ENCODE measurements at regions not wholly inside any gene's neighbourhood (a gene's known extent, or its start where the extent isn't known, plus 50 kb on each side); places are given as distances from the start of the nearest gene placed in this dataset.

DNA sequence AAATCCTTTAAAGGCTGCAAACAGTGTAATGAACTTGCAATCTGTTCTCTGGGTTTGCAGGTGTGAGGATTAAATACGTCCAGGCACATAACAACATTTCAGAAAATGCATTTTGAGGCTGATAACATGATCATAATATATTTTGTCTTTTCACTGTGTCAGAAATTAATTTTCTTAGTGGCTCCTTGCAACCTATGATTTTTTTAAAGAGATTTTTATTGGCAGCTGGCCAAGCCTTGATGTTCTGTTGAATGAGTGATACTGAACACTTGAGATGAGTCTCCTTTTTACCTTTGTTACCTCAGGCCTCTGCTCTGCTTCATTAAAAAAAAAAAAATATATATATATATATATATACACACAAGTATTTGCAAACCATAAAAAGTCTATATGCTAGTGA lies 68.2 kb upstream of the TENM3 start:
- Histone ChIP-seq H3K9me3 (ENCODE audit: low read length) (no peaks in the 10 kb centered on the region), H4K20me1 (ENCODE audit: insufficient read depth, low read length) (no peaks in the 10 kb centered on the region), H3K27me3 (ENCODE audit: control insufficient read depth in 1 of 2, insufficient read depth in 2 of 2, low read length in 2 of 2) (no peaks in the 10 kb centered on the region), H3K27ac (ENCODE audit: extremely low read length, insufficient read depth, low read length) (no peak overlapping the region), H3K79me2 (ENCODE audit: insufficient read depth, low read length) (no peaks in the 10 kb centered on the region), H3K9ac (ENCODE audit: insufficient read depth, low read depth, low read length) (no peak overlapping the region), H2AFZ (ENCODE audit: low read length) (no peak overlapping the region), H3K4me1 (ENCODE audit: insufficient read depth, low read length) (no peaks in the 10 kb centered on the region), H3K4me2 (ENCODE audit: low read depth, low read length) (no peak overlapping the region), H3K4me3 (replicated peaks in 1 of 3; ENCODE audit: insufficient read depth in 1 of 3, low read depth in 2 of 3, low read length in 3 of 3) (no peak overlapping the region), H3K36me3 (replicated peaks in 1 of 2; ENCODE audit: control insufficient read depth in 1 of 2, insufficient read depth in 2 of 2, low read length in 2 of 2) (no peaks in the 10 kb centered on the region)
- intact Hi-C loops (cut with micrococcal nuclease; ENCODE audit: unreplicated experiment), result no loop called here
- TF ChIP-seq ETV6 (CRISPR knock-in tag; conservative IDR thresholded peaks at IDR 0.05) (no peak), AKAP8 (CRISPR knock-in tag; IDR thresholded peaks at IDR 0.05) (no peak), PCBP2 (optimal IDR thresholded peaks at IDR 0.05; ENCODE audit: low read depth, low read length, poor library complexity, severe bottlenecking) (no peak)
- TF ChIP-seq, protein P1, sequence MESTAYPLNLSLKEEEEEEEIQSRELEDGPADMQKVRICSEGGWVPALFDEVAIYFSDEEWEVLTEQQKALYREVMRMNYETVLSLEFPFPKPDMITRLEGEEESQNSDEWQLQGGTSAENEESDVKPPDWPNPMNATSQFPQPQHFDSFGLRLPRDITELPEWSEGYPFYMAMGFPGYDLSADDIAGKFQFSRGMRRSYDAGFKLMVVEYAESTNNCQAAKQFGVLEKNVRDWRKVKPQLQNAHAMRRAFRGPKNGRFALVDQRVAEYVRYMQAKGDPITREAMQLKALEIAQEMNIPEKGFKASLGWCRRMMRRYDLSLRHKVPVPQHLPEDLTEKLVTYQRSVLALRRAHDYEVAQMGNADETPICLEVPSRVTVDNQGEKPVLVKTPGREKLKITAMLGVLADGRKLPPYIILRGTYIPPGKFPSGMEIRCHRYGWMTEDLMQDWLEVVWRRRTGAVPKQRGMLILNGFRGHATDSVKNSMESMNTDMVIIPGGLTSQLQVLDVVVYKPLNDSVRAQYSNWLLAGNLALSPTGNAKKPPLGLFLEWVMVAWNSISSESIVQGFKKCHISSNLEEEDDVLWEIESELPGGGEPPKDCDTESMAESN (CRISPR knock-in tag; conservative IDR thresholded peaks at IDR 0.05), result no peak
- in situ Hi-C loops (cut with HindIII; ENCODE audit: extremely low pct_ligation_motif_present, low pct_unique_long_range_greater_than_20kb), result no loop called here
- no peak for ATAC-seq
- BruUV-seq (replicated peaks), result no TSS peak
- no peak for DNase-seq (ENCODE audit: low spot score)
- ChIA-PET POLR2A (no interaction called here), CTCF (ENCODE audit: low intra/inter-chr PET ratio, low total read pairs) (no interaction called here)
- WGBS (ENCODE audit: low lambda C conversion rate), result 33% methylated on average over 1 of the region's 1 CpG
- FAIRE-seq, result no peak

DNA sequence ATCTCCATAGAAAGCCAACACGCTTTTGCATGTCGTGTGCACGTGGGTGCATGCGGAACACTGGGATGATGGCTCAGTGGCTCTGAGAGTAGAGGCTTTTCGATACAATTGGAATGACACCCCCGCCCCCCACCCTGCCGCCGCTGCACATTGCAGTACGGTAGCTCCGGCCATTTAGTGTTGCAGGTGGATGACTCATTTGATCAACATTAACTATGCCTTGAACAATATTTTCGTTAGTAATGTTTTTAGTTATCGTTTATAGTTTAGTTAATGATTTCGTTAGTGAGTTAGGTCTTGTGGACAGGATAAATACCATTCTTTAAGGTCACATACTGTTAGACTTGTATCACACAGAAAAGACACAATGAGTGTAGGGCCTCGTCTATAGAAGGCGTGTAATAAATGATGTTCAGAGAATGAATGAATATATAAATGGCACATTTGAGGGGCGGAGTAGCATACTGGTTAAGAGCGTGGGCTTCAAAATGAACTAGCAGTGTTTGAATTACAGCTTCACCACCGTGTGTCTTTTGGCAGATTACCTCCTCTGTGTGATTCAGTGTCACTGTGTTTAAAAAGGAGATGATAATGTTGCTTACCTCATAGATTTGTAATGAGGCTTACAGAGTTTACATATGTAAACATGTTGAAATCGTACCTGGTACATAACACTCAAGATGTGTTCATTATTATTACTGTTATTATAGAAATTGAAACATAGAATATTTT lies 67.2 kb upstream of the TENM3 start:
- POLR2A ChIA-PET, result no interaction called here
- FAIRE-seq (no peak), DNase-seq (ENCODE audit: low spot score) (no peak)

More for the DNA sequence above, 67.2 kb upstream of the TENM3 start:
- in situ Hi-C loops (cut with HindIII; ENCODE audit: extremely low pct_ligation_motif_present, low pct_unique_long_range_greater_than_20kb) (no loop called here), intact Hi-C loops (cut with micrococcal nuclease; ENCODE audit: unreplicated experiment) (no loop called here)
- H3K4me1 ChIP-seq (ENCODE audit: insufficient read depth, low read length), result no peaks in the 10 kb centered on the region
- no TSS peak for BruUV-seq (replicated peaks)
- no peaks in the 10 kb centered on the region for H3K27me3 ChIP-seq (ENCODE audit: control insufficient read depth in 1 of 2, insufficient read depth in 2 of 2, low read length in 2 of 2)
- no peaks in the 10 kb centered on the region for H3K36me3 ChIP-seq (replicated peaks in 1 of 2; ENCODE audit: control insufficient read depth in 1 of 2, insufficient read depth in 2 of 2, low read length in 2 of 2)
- CTCF ChIA-PET (ENCODE audit: low intra/inter-chr PET ratio, low total read pairs), result no interaction called here
- 32% methylated on average over 17 of the region's 19 CpGs for WGBS (ENCODE audit: low lambda C conversion rate)
- H3K79me2 ChIP-seq (ENCODE audit: insufficient read depth, low read length), result no peaks in the 10 kb centered on the region
- no peak overlapping the region for H3K4me3 ChIP-seq (replicated peaks in 1 of 3; ENCODE audit: insufficient read depth in 1 of 3, low read depth in 2 of 3, low read length in 3 of 3)
- no peaks in the 10 kb centered on the region for H3K9me3 ChIP-seq (ENCODE audit: low read length)
- TF ChIP-seq, protein P2, sequence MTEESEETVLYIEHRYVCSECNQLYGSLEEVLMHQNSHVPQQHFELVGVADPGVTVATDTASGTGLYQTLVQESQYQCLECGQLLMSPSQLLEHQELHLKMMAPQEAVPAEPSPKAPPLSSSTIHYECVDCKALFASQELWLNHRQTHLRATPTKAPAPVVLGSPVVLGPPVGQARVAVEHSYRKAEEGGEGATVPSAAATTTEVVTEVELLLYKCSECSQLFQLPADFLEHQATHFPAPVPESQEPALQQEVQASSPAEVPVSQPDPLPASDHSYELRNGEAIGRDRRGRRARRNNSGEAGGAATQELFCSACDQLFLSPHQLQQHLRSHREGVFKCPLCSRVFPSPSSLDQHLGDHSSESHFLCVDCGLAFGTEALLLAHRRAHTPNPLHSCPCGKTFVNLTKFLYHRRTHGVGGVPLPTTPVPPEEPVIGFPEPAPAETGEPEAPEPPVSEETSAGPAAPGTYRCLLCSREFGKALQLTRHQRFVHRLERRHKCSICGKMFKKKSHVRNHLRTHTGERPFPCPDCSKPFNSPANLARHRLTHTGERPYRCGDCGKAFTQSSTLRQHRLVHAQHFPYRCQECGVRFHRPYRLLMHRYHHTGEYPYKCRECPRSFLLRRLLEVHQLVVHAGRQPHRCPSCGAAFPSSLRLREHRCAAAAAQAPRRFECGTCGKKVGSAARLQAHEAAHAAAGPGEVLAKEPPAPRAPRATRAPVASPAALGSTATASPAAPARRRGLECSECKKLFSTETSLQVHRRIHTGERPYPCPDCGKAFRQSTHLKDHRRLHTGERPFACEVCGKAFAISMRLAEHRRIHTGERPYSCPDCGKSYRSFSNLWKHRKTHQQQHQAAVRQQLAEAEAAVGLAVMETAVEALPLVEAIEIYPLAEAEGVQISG (CRISPR knock-in tag; IDR thresholded peaks at IDR 0.05), result no peak
- TF ChIP-seq GZF1 (CRISPR knock-in tag; IDR thresholded peaks at IDR 0.05), result no peak
- TF ChIP-seq, protein P3, sequence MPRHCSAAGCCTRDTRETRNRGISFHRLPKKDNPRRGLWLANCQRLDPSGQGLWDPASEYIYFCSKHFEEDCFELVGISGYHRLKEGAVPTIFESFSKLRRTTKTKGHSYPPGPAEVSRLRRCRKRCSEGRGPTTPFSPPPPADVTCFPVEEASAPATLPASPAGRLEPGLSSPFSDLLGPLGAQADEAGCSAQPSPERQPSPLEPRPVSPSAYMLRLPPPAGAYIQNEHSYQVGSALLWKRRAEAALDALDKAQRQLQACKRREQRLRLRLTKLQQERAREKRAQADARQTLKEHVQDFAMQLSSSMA (CRISPR knock-in tag; IDR thresholded peaks at IDR 0.05), result no peak
- TF ChIP-seq NFE2 (CRISPR knock-in tag; IDR thresholded peaks at IDR 0.05), result no peak
- no peak for TF ChIP-seq TARDBP (CRISPR knock-in tag; IDR thresholded peaks at IDR 0.05)
- no peak for ATAC-seq
- H3K9ac ChIP-seq (ENCODE audit: insufficient read depth, low read depth, low read length), result no peak overlapping the region
- no peaks in the 10 kb centered on the region for H4K20me1 ChIP-seq (ENCODE audit: insufficient read depth, low read length)
- no peak overlapping the region for H3K4me2 ChIP-seq (ENCODE audit: low read depth, low read length)
- no peak overlapping the region for H3K27ac ChIP-seq (ENCODE audit: extremely low read length, insufficient read depth, low read length)
- H2AFZ ChIP-seq (ENCODE audit: low read length), result no peak overlapping the region

Measured in HepG2 (cell line).